IMR-90 (cell line): ENCODE measurements at regions not wholly inside any gene's neighbourhood (a gene's known extent, or its start where the extent isn't known, plus 50 kb on each side); places are given as distances from the start of the nearest gene placed in this dataset.
"Not testable (repeated sequence)": the region's sequence is repeated elsewhere in the genome, so short reads cannot be mapped to it uniquely, and the experiment has no call there.

ENCODE experiments used
- ATAC-seq: fragments of 200-7000 bp; cut with Tn5 transposase; 2 replicates; pipeline ENCODE4 v1.9.1; 2020; ENCODE audit warnings: low read depth, mild to moderate bottlenecking, moderate library complexity
- BruUV-seq: library from RNA; stranded (reverse); fragments of 400-500 nt; replicated peaks from 2 replicates; lab custom pipeline; 2021; lab: Mats Ljungman, UMichigan
- CTCF ChIA-PET: fragments of 300-600 bp; formaldehyde crosslinking; extraction: SDS; loops from one replicate; lab custom pipeline; 2021; ENCODE audit warnings: antibody characterized with exemption; lab: Yijun Ruan, JAX
- POLR2A ChIA-PET: fragments of 300-600 bp; sonication (Branson Sonifier 250); formaldehyde crosslinking; loops from one replicate; lab custom pipeline; 2022; ENCODE audit warnings: antibody characterized with exemption; ENCODE audit not compliant: unreplicated experiment; lab: Charles Lee
- DNase-seq: peaks from one replicate; pipeline ENCODE4 v3.0.0; 2013
- H2AFZ ChIP-seq: replicated peaks from 2 replicates; pipeline ENCODE3; 2013; ENCODE audit warnings: low read length, mild to moderate bottlenecking; ENCODE audit not compliant: poor library complexity
- H2AK5ac ChIP-seq: 2 replicates; pipeline ENCODE4 v1.6.1; 2013; ENCODE audit warnings: low read depth, low read length, inconsistent platforms
- H2AK9ac ChIP-seq: replicated peaks from 2 replicates; pipeline ENCODE3; 2013; ENCODE audit warnings: mild to moderate bottlenecking, low read depth, low read length, moderate library complexity; ENCODE audit not compliant: poor library complexity
- H2BK120ac ChIP-seq: 2 replicates; pipeline ENCODE4 v1.6.1; 2013; ENCODE audit warnings: low read depth, low read length, inconsistent platforms
- H2BK15ac ChIP-seq: 3 replicates; pipeline ENCODE4 v1.6.1; 2013; ENCODE audit warnings: low read depth, low read length, inconsistent platforms
- H2BK20ac ChIP-seq: 2 replicates; pipeline ENCODE4 v1.6.1; 2013; ENCODE audit warnings: low read depth, mild to moderate bottlenecking, inconsistent platforms, low read length, moderate library complexity
- H2BK5ac ChIP-seq: 2 replicates; pipeline ENCODE4 v1.6.1; 2013; ENCODE audit warnings: mild to moderate bottlenecking, low read depth, low read length, inconsistent platforms; ENCODE audit not compliant: poor library complexity, severe bottlenecking
- H3K14ac ChIP-seq: replicated peaks from 2 replicates; pipeline ENCODE4 v1.6.1; 2013; ENCODE audit warnings: low read depth, low read length, inconsistent platforms
- H3K18ac ChIP-seq: 2 replicates; pipeline ENCODE4 v1.6.1; 2013; ENCODE audit warnings: low read depth, low read length, control low read depth
- H3K23ac ChIP-seq: 2 replicates; pipeline ENCODE4 v1.6.1; 2013; ENCODE audit warnings: low read depth, low read length, inconsistent platforms
- H3K27ac ChIP-seq: 2 replicates; pipeline ENCODE4 v1.5.1; 2013; ENCODE audit warnings: mild to moderate bottlenecking, control low read depth, low read length; ENCODE audit not compliant: insufficient read depth
- H3K27me3 ChIP-seq: 2 replicates; pipeline ENCODE4 v1.6.1; 2013; ENCODE audit warnings: low read length; ENCODE audit not compliant: control insufficient read depth, insufficient read depth
- H3K36me3 ChIP-seq: 2 replicates; pipeline ENCODE4 v1.6.1; 2013; ENCODE audit warnings: low read length, mixed read lengths; ENCODE audit not compliant: control insufficient read depth, insufficient read depth
- H3K4ac ChIP-seq: 2 replicates; pipeline ENCODE4 v1.6.1; 2013; ENCODE audit warnings: low read depth, low read length, inconsistent platforms
- H3K4me1 ChIP-seq: 2 replicates; pipeline ENCODE4 v1.6.1; 2013; ENCODE audit warnings: low read length, mixed read lengths; ENCODE audit not compliant: control insufficient read depth, insufficient read depth
- H3K4me2 ChIP-seq: 2 replicates; pipeline ENCODE4 v1.6.1; 2013; ENCODE audit warnings: low read depth, mild to moderate bottlenecking, control low read depth, low read length, moderate library complexity
- H3K4me3 ChIP-seq: 2 replicates; pipeline ENCODE4 v1.5.1; 2013; ENCODE audit warnings: low read depth, mild to moderate bottlenecking, control low read depth, low read length, moderate library complexity; ENCODE audit not compliant: insufficient read depth
- H3K56ac ChIP-seq: 2 replicates; pipeline ENCODE4 v1.6.1; 2013; ENCODE audit warnings: low read length, inconsistent platforms; ENCODE audit not compliant: insufficient read depth; ENCODE audit errors: extremely low read depth
- H3K79me1 ChIP-seq, 2 experiments: 2 replicates each; pipeline ENCODE4 v1.6.1; 2013; ENCODE audit warnings: low read length in 2 of 2, inconsistent platforms in 1 of 2, low read depth in 1 of 2
- H3K9ac ChIP-seq: 2 replicates; pipeline ENCODE4 v1.6.1; 2013; ENCODE audit warnings: low read depth, low read length, control low read depth
- H3K9me1 ChIP-seq: 2 replicates; pipeline ENCODE4 v1.6.1; 2013; ENCODE audit warnings: low read length, inconsistent platforms; ENCODE audit not compliant: insufficient read depth
- H3K9me3 ChIP-seq: 2 replicates; pipeline ENCODE4 v1.6.1; 2013; ENCODE audit warnings: low read length; ENCODE audit not compliant: control insufficient read depth, insufficient read depth
- H4K20me1 ChIP-seq: 2 replicates; pipeline ENCODE4 v1.6.1; 2013; ENCODE audit warnings: low read length, inconsistent platforms; ENCODE audit not compliant: insufficient read depth
- H4K5ac ChIP-seq: 2 replicates; pipeline ENCODE4 v1.6.1; 2013; ENCODE audit warnings: mild to moderate bottlenecking, low read depth, low read length, control low read depth
- H4K8ac ChIP-seq, 2 experiments: 2 replicates each; pipeline ENCODE4 v1.6.1; 2013; ENCODE audit warnings: low read depth in 2 of 2, low read length in 2 of 2, control low read depth in 1 of 2, inconsistent platforms in 1 of 2
- H4K91ac ChIP-seq: 2 replicates; pipeline ENCODE4 v1.6.1; 2013; ENCODE audit warnings: low read depth, low read length, inconsistent platforms; ENCODE audit not compliant: insufficient read depth
- WGBS, 2 experiments: methylation state at CpG; one replicate each; pipeline versions ENCODE4 v1.1.5 to v1.1.7; 2013; ENCODE audit warnings: missing lambda C conversion rate in 2 of 2; ENCODE audit not compliant: insufficient read length in 1 of 2; ENCODE audit errors: extremely low coverage in 2 of 2; 5-methylcytosine and 5-hydroxymethylcytosine counted together
- dilution Hi-C: fragments of 300-500 bp; cut with HindIII; formaldehyde crosslinking; loops from one replicate; pipeline ENCODE4 v1.14.3; 2018; ENCODE audit warnings: low sequenced_read_pairs; ENCODE audit not compliant: unreplicated experiment
- in situ Hi-C: fragments of 300-500 bp; cut with MboI; formaldehyde crosslinking; loops from 3 replicates; pipeline ENCODE4 v1.14.3; 2019; ENCODE audit warnings: low sequenced_read_pairs, inconsistent platforms, mixed read lengths
- intact Hi-C: fragments of 100-400 bp; cut with micrococcal nuclease; formaldehyde crosslinking; loops from 2 replicates; pipeline ENCODE4 v1.10.0; 2022

- H2AK9ac ChIP-seq, H3K9me1 ChIP-seq, H4K8ac ChIP-seq, H2BK15ac ChIP-seq, H4K5ac ChIP-seq, H3K18ac ChIP-seq, BruUV-seq, H2BK20ac ChIP-seq, in situ Hi-C loops, H2AK5ac ChIP-seq, H2BK120ac ChIP-seq, H3K4me3 ChIP-seq, CTCF ChIA-PET, H3K14ac ChIP-seq, H4K91ac ChIP-seq, H3K23ac ChIP-seq, H3K79me1 ChIP-seq, H3K4me2 ChIP-seq, H3K9me3 ChIP-seq, DNase-seq, H3K27me3 ChIP-seq, H3K9ac ChIP-seq, H3K56ac ChIP-seq, H3K4me1 ChIP-seq, H3K36me3 ChIP-seq, H3K4ac ChIP-seq, H4K20me1 ChIP-seq, H3K27ac ChIP-seq, intact Hi-C loops, ATAC-seq, POLR2A ChIA-PET, H2AFZ ChIP-seq, dilution Hi-C loops, H2BK5ac ChIP-seq: not testable (repeated sequence)
- no CpG with 5 or more reads among the region's 13 CpGs for WGBS, 2 experiments
Measured at GRCh38 chr21:6095304-6095703, 4426.1 kb upstream of the TPTE start.

DNA sequence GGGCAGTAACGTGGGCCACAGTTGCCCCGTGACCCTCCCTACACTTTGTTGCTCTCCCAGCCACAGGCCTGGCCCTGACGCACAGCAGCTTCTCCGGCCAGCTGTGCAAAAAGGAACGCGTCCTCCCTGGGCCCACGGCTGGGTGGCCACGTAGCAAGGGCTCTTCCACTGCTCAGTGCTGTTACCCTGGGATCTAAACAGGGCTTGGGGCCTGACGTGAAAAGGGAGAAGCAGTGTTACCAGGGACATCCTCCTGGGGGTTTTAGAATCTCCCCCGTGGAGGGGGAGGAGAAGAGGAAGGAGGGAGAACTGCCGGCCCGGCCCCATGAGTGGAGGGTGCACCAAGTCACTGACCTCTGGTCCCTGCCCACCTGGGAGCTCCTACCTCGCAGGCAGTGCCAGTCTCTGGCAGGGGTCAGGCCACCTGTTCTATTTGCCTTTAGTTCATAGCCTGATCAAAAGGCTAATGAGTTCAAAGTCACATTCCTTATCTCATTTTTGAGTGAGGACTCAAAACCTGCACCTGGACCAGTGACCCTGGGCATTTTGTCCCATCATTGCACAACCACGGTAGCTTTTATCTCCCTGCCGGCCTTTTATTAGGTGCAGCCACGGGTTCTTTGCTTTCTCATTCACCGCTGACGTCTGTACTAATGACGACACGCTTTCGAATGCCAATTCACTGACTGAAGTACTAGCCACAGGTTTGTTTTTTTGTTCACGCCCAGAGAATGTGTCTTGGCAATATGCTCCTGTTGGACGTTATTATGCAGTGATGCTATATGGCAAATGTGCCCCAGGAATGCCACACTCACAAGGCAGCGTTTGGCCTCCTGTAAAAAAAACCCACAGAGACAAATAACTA is 4424.6 kb upstream of the TPTE start:
- H2AK5ac ChIP-seq, H2BK20ac ChIP-seq, H3K14ac ChIP-seq, H4K5ac ChIP-seq, H3K4me2 ChIP-seq, CTCF ChIA-PET, H3K9me3 ChIP-seq, dilution Hi-C loops, H3K4me3 ChIP-seq, H2AK9ac ChIP-seq, in situ Hi-C loops, H3K9me1 ChIP-seq, H4K20me1 ChIP-seq, intact Hi-C loops, H3K56ac ChIP-seq, H4K8ac ChIP-seq, DNase-seq, H3K23ac ChIP-seq, H3K36me3 ChIP-seq, H2BK5ac ChIP-seq, ATAC-seq, H2AFZ ChIP-seq, H3K79me1 ChIP-seq, BruUV-seq, H3K18ac ChIP-seq, H3K9ac ChIP-seq, POLR2A ChIA-PET, H2BK120ac ChIP-seq, H3K27ac ChIP-seq, H2BK15ac ChIP-seq, H3K4ac ChIP-seq, H4K91ac ChIP-seq, H3K27me3 ChIP-seq, H3K4me1 ChIP-seq: not testable (repeated sequence)
- no CpG with 5 or more reads among the region's 24 CpGs for WGBS, 2 experiments
